ENCODE measurements at regions not wholly inside any gene's neighbourhood (a gene's known extent, or its start where the extent isn't known, plus 50 kb on each side); places are given as distances from the start of the nearest gene placed in this dataset.

- no peak overlapping the region for H4K8ac ChIP-seq (ENCODE audit: low read length)
- no peak for DNase-seq
- no peak overlapping the region for H2AFZ ChIP-seq (ENCODE audit: low read depth, low read length)
- no peaks in the 10 kb centered on the region for H3K9me3 ChIP-seq (ENCODE audit: control insufficient read depth, low read length)
- no peaks in the 10 kb centered on the region for H3K27me3 ChIP-seq (ENCODE audit: control insufficient read depth in 1 of 2, insufficient read depth in 1 of 2, low read length in 2 of 2)
- no peak overlapping the region for H3K18ac ChIP-seq (ENCODE audit: low read depth in 1 of 2, low read length in 2 of 2)
- WGBS, result 92% methylated on average over 3 of the region's 4 CpGs
- H3K4me3 ChIP-seq (ENCODE audit: insufficient read depth in 1 of 2, low read depth in 1 of 2, low read length in 2 of 2), result no peak overlapping the region
- no peak overlapping the region for H2BK15ac ChIP-seq (ENCODE audit: low read depth, poor library complexity, severe bottlenecking)
- H2BK120ac ChIP-seq (ENCODE audit: low read depth, low read length), result no peak overlapping the region
- no peaks in the 10 kb centered on the region for H3K79me1 ChIP-seq (replicated peaks; ENCODE audit: low read length, poor library complexity, severe bottlenecking)
- no peak overlapping the region for H3K23ac ChIP-seq (ENCODE audit: low read length in 2 of 2)
- no peak overlapping the region for H3K4ac ChIP-seq (ENCODE audit: low read depth in 1 of 2, low read length in 2 of 2)
- no peaks in the 10 kb centered on the region for H3K4me1 ChIP-seq (ENCODE audit: control insufficient read depth, insufficient read depth, low read depth, low read length)
- H3K27ac ChIP-seq (ENCODE audit: low read length, poor library complexity, severe bottlenecking), result no peak overlapping the region
- H3K9ac ChIP-seq (ENCODE audit: low read length), result no peak overlapping the region
- H2AK5ac ChIP-seq (ENCODE audit: low read length, severe bottlenecking), result no peak overlapping the region
- no peak overlapping the region for H3K14ac ChIP-seq (ENCODE audit: low read length in 2 of 2)
- no peaks in the 10 kb centered on the region for H3K36me3 ChIP-seq (ENCODE audit: control insufficient read depth in 1 of 2, insufficient read depth in 2 of 2, low read depth in 1 of 2, low read length in 2 of 2)
- H3K4me2 ChIP-seq (ENCODE audit: low read length, poor library complexity, severe bottlenecking), result no peak overlapping the region
- H2BK12ac ChIP-seq (ENCODE audit: low read length in 2 of 2), result no peak overlapping the region
- no peak overlapping the region for H4K91ac ChIP-seq (ENCODE audit: low read length)
- no peak overlapping the region for H2BK5ac ChIP-seq (ENCODE audit: low read depth, low read length, poor library complexity, severe bottlenecking)
Measured at GRCh38 chr18:38406607-38407006, 841.0 kb upstream of the CELF4 start.

GRCh38 chr18:38402509-38402908 lies 836.9 kb upstream of the CELF4 start:
- H2AFZ ChIP-seq (ENCODE audit: low read depth, low read length), result no peak overlapping the region
- H3K14ac ChIP-seq (ENCODE audit: low read length in 2 of 2), result no peak overlapping the region
- no peak overlapping the region for H4K91ac ChIP-seq (ENCODE audit: low read length)
- H3K4ac ChIP-seq (ENCODE audit: low read depth in 1 of 2, low read length in 2 of 2), result no peak overlapping the region
- H4K8ac ChIP-seq (ENCODE audit: low read length), result no peak overlapping the region
- no peak overlapping the region for H2AK5ac ChIP-seq (ENCODE audit: low read length, severe bottlenecking)
- H3K23ac ChIP-seq (ENCODE audit: low read length in 2 of 2), result no peak overlapping the region
- H2BK120ac ChIP-seq (ENCODE audit: low read depth, low read length), result no peak overlapping the region
- H3K4me2 ChIP-seq (ENCODE audit: low read length, poor library complexity, severe bottlenecking), result no peak overlapping the region
- H2BK15ac ChIP-seq (ENCODE audit: low read depth, poor library complexity, severe bottlenecking), result no peak overlapping the region
- no peak overlapping the region for H2BK12ac ChIP-seq (ENCODE audit: low read length in 2 of 2)
- 31% methylated on average over 2 of the region's 3 CpGs for WGBS
- H2BK5ac ChIP-seq (ENCODE audit: low read depth, low read length, poor library complexity, severe bottlenecking), result no peak overlapping the region
- H3K18ac ChIP-seq (ENCODE audit: low read depth in 1 of 2, low read length in 2 of 2), result no peak overlapping the region
- H3K9ac ChIP-seq (ENCODE audit: low read length), result no peak overlapping the region
- H3K4me1 ChIP-seq (ENCODE audit: control insufficient read depth, insufficient read depth, low read depth, low read length), result no peaks in the 10 kb centered on the region
- no peaks in the 10 kb centered on the region for H3K9me3 ChIP-seq (ENCODE audit: control insufficient read depth, low read length)
- H3K79me1 ChIP-seq (replicated peaks; ENCODE audit: low read length, poor library complexity, severe bottlenecking), result no peaks in the 10 kb centered on the region
- H3K27ac ChIP-seq (ENCODE audit: low read length, poor library complexity, severe bottlenecking), result no peak overlapping the region
- no peaks in the 10 kb centered on the region for H3K36me3 ChIP-seq (ENCODE audit: control insufficient read depth in 1 of 2, insufficient read depth in 2 of 2, low read depth in 1 of 2, low read length in 2 of 2)
- no peak overlapping the region for H3K4me3 ChIP-seq (ENCODE audit: insufficient read depth in 1 of 2, low read depth in 1 of 2, low read length in 2 of 2)
- no peak for DNase-seq
- no peaks in the 10 kb centered on the region for H3K27me3 ChIP-seq (ENCODE audit: control insufficient read depth in 1 of 2, insufficient read depth in 1 of 2, low read length in 2 of 2)

GRCh38 chr18:38397094-38397493 lies 831.5 kb upstream of the CELF4 start:
- H2AFZ ChIP-seq (ENCODE audit: low read depth, low read length), result no peak overlapping the region
- DNase-seq, result no peak

GRCh38 chr18:38386146-38386545 lies 820.5 kb upstream of the CELF4 start:
- Histone ChIP-seq H3K4ac (ENCODE audit: low read depth in 1 of 2, low read length in 2 of 2) (no peak overlapping the region), H3K79me1 (replicated peaks; ENCODE audit: low read length, poor library complexity, severe bottlenecking) (no peaks in the 10 kb centered on the region), H3K9ac (ENCODE audit: low read length) (no peak overlapping the region), H2AFZ (ENCODE audit: low read depth, low read length) (no peak overlapping the region), H3K27me3 (ENCODE audit: control insufficient read depth in 1 of 2, insufficient read depth in 1 of 2, low read length in 2 of 2) (no peaks in the 10 kb centered on the region), H3K27ac (ENCODE audit: low read length, poor library complexity, severe bottlenecking) (no peak overlapping the region), H3K4me3 (ENCODE audit: insufficient read depth in 1 of 2, low read depth in 1 of 2, low read length in 2 of 2) (no peak overlapping the region), H3K36me3 (ENCODE audit: control insufficient read depth in 1 of 2, insufficient read depth in 2 of 2, low read depth in 1 of 2, low read length in 2 of 2) (no peaks in the 10 kb centered on the region), H2BK5ac (ENCODE audit: low read depth, low read length, poor library complexity, severe bottlenecking) (no peak overlapping the region), H2BK15ac (ENCODE audit: low read depth, poor library complexity, severe bottlenecking) (no peak overlapping the region), H3K4me2 (ENCODE audit: low read length, poor library complexity, severe bottlenecking) (no peak overlapping the region), H3K4me1 (ENCODE audit: control insufficient read depth, insufficient read depth, low read depth, low read length) (no peaks in the 10 kb centered on the region), H3K9me3 (ENCODE audit: control insufficient read depth, low read length) (peaks cover 4% of the 10 kb centered on the region), H3K23ac (ENCODE audit: low read length in 2 of 2) (no peak overlapping the region), H3K18ac (ENCODE audit: low read depth in 1 of 2, low read length in 2 of 2) (no peak overlapping the region), H2AK5ac (ENCODE audit: low read length, severe bottlenecking) (no peak overlapping the region), H3K14ac (ENCODE audit: low read length in 2 of 2) (no peak overlapping the region), H2BK120ac (ENCODE audit: low read depth, low read length) (no peak overlapping the region), H4K8ac (ENCODE audit: low read length) (no peak overlapping the region), H4K91ac (ENCODE audit: low read length) (no peak overlapping the region), H2BK12ac (ENCODE audit: low read length in 2 of 2) (no peak overlapping the region)
- DNase-seq, result no peak
- 67% methylated on average over 1 of the region's 1 CpG for WGBS

More at GRCh38 chr18:38397094-38397493, 831.5 kb upstream of the CELF4 start:
- H3K4ac ChIP-seq (ENCODE audit: low read depth in 1 of 2, low read length in 2 of 2), result no peak overlapping the region
- no peak overlapping the region for H3K18ac ChIP-seq (ENCODE audit: low read depth in 1 of 2, low read length in 2 of 2)
- no peak overlapping the region for H2BK15ac ChIP-seq (ENCODE audit: low read depth, poor library complexity, severe bottlenecking)
- no peaks in the 10 kb centered on the region for H3K27me3 ChIP-seq (ENCODE audit: control insufficient read depth in 1 of 2, insufficient read depth in 1 of 2, low read length in 2 of 2)
- no peak overlapping the region for H2BK5ac ChIP-seq (ENCODE audit: low read depth, low read length, poor library complexity, severe bottlenecking)
- H3K27ac ChIP-seq (ENCODE audit: low read length, poor library complexity, severe bottlenecking), result no peak overlapping the region
- H4K91ac ChIP-seq (ENCODE audit: low read length), result no peak overlapping the region
- no peaks in the 10 kb centered on the region for H3K9me3 ChIP-seq (ENCODE audit: control insufficient read depth, low read length)
- no peak overlapping the region for H3K14ac ChIP-seq (ENCODE audit: low read length in 2 of 2)
- H3K9ac ChIP-seq (ENCODE audit: low read length), result no peak overlapping the region
- H3K79me1 ChIP-seq (replicated peaks; ENCODE audit: low read length, poor library complexity, severe bottlenecking), result no peaks in the 10 kb centered on the region
- no peaks in the 10 kb centered on the region for H3K4me1 ChIP-seq (ENCODE audit: control insufficient read depth, insufficient read depth, low read depth, low read length)
- H3K23ac ChIP-seq (ENCODE audit: low read length in 2 of 2), result no peak overlapping the region
- H3K4me2 ChIP-seq (ENCODE audit: low read length, poor library complexity, severe bottlenecking), result no peak overlapping the region
- H3K36me3 ChIP-seq (ENCODE audit: control insufficient read depth in 1 of 2, insufficient read depth in 2 of 2, low read depth in 1 of 2, low read length in 2 of 2), result no peaks in the 10 kb centered on the region
- H4K8ac ChIP-seq (ENCODE audit: low read length), result no peak overlapping the region
- no peak overlapping the region for H2BK12ac ChIP-seq (ENCODE audit: low read length in 2 of 2)
- no peak overlapping the region for H2BK120ac ChIP-seq (ENCODE audit: low read depth, low read length)
- no peak overlapping the region for H2AK5ac ChIP-seq (ENCODE audit: low read length, severe bottlenecking)
- no peak overlapping the region for H3K4me3 ChIP-seq (ENCODE audit: insufficient read depth in 1 of 2, low read depth in 1 of 2, low read length in 2 of 2)
